Transverse colon (tissue), 4 donors: ENCODE measurements at regions not wholly inside any gene's neighbourhood (a gene's known extent, or its start where the extent isn't known, plus 50 kb on each side); places are given as distances from the start of the nearest gene placed in this dataset.
A peak's percentile ranks its signal among the peaks of the same experiment; 100 is the strongest.

Experiments used
- DNase-seq: peaks from one replicate; pipeline ENCODE4 v3.0.0-alpha.2; 2019
- H3K27ac ChIP-seq, 4 donors: fragments of 200-600 bp; sonication (generic); 2 replicates each; pipeline ENCODE4 v1.5.1; 2016 to 2018; ENCODE audit warnings: inconsistent platforms in 4 of 4
- H3K27me3 ChIP-seq: fragments of 200-600 bp; sonication (generic); 2 replicates; pipeline ENCODE4 v1.5.1; 2017; ENCODE audit warnings: inconsistent platforms
- H3K36me3 ChIP-seq, 4 donors: fragments of 200-600 bp; sonication (generic); 2 replicates each; pipeline ENCODE4 v1.5.1; 2017 to 2019; ENCODE audit warnings: inconsistent platforms in 4 of 4
- H3K4me1 ChIP-seq, 4 donors: fragments of 200-600 bp; sonication (generic); 2 replicates each; pipeline ENCODE4 v1.5.1; 2017 to 2020; ENCODE audit warnings: inconsistent platforms in 4 of 4
- H3K4me3 ChIP-seq, 4 donors: fragments of 200-600 bp; sonication (generic); 1 replicate in 1 of 4; 2 replicates in 3 of 4; pipeline versions ENCODE4 v1.5.1 to v1.6.1; 2017 to 2019; ENCODE audit warnings: inconsistent platforms in 4 of 4
- H3K9me3 ChIP-seq, 2 donors: fragments of 200-600 bp; sonication (generic); 2 replicates each; pipeline ENCODE4 v1.5.1; 2017 to 2019; ENCODE audit warnings: inconsistent platforms in 2 of 2
- EP300 ChIP-seq: sonication (generic); formaldehyde crosslinking; IDR thresholded peaks from one replicate; pipeline ENCODE4 v1.6.1; 2017; ENCODE audit warnings: antibody characterized with exemption, low read depth
- POLR2A ChIP-seq: fragments of 450-650 bp; IDR thresholded peaks from one replicate; pipeline ENCODE4 v1.6.1; 2016; ENCODE audit warnings: antibody characterized with exemption, mild to moderate bottlenecking, moderate library complexity
- POLR2AphosphoS5 ChIP-seq, 3 donors: sonication (generic); formaldehyde crosslinking; IDR thresholded peaks; one replicate each; pipeline ENCODE4 v1.6.1; 2016; ENCODE audit warnings: antibody characterized with exemption in 3 of 3
- WGBS, 2 donors: methylation state at CpG; one replicate each; pipeline ENCODE4 v1.1.5; 2018; ENCODE audit warnings: low coverage in 1 of 2; 5-methylcytosine and 5-hydroxymethylcytosine counted together
- in situ Hi-C, 4 donors: fragments of 200-750 bp; cut with MboI; loops; one replicate each; pipeline versions ENCODE4 v1.15.0 to v1.15.1; 2017; ENCODE audit warnings: low sequenced_read_pairs in 3 of 4, low pct_ligation_motif_present in 1 of 4, low pct_unique_long_range_greater_than_20kb in 1 of 4
- intact Hi-C: fragments of 100-400 bp; cut with DNase I; formaldehyde crosslinking; loops from one replicate; pipeline ENCODE4 v1.15.1; 2023; ENCODE audit warnings: low total_unique reads
- TF ChIP-seq, protein P1 (sequence below), 5 experiments: fragments of 200-600 bp in 3 of 5; fragments of 450-650 bp in 2 of 5; sonication (generic) in 3 of 5; IDR thresholded peaks; 1 replicate in 2 of 5; 2 replicates in 3 of 5; pipeline ENCODE4 v1.5.1; 2016 to 2017; ENCODE audit warnings: antibody characterized with exemption in 5 of 5, inconsistent platforms in 3 of 5, mild to moderate bottlenecking in 2 of 5, moderate library complexity in 1 of 5

DNA sequence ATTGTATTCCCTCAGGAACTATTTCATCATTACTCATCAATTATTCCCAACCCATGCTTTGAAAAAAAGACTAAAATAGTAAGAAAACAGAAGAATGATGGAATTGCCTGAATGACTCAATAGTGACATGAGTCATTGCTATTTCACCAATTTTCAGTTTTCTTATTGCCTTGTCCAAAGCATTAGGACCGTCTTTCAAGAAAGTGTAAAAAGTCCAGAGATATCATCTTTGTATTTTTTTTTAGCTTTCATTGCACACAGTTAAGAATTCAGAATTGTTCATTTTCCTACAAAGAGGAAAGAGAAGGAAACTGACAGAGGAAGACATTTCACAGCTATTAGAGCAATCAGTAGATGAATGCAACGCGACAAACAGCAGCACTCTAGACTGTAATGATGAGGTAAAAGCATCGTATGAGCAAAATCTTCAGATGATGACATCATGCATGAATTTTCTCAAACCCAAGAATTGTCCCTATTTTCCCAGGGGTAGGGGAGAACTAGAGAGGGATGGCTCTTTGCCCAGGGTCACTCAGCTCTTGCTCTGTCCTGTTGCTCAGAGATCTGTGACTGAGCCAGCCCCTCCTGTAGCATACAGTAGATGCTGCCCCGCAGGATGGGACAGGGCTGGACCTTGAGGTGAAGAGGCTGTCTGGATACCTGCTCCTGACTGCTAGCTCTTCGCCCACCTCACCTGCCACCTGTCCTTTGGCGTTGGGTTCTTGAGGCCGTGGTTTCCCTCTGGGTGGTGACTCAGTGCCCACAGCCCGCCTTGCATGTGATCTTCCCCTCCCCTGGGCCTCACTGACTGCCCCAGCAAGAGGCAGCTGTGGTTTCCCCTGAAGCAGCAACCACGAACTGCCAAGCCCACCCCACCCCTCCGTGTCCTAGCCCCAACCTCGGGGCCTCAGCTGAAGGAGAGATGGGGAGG is 84.8 kb downstream of the PPCDC start:
- no peak for TF ChIP-seq POLR2AphosphoS5 (IDR thresholded peaks at IDR 0.05)
- TF ChIP-seq POLR2A = no peak
- TF ChIP-seq, protein P1, sequence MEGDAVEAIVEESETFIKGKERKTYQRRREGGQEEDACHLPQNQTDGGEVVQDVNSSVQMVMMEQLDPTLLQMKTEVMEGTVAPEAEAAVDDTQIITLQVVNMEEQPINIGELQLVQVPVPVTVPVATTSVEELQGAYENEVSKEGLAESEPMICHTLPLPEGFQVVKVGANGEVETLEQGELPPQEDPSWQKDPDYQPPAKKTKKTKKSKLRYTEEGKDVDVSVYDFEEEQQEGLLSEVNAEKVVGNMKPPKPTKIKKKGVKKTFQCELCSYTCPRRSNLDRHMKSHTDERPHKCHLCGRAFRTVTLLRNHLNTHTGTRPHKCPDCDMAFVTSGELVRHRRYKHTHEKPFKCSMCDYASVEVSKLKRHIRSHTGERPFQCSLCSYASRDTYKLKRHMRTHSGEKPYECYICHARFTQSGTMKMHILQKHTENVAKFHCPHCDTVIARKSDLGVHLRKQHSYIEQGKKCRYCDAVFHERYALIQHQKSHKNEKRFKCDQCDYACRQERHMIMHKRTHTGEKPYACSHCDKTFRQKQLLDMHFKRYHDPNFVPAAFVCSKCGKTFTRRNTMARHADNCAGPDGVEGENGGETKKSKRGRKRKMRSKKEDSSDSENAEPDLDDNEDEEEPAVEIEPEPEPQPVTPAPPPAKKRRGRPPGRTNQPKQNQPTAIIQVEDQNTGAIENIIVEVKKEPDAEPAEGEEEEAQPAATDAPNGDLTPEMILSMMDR (IDR thresholded peaks at IDR 0.05) = no peak
- TF ChIP-seq EP300 = no peak
- intact Hi-C loops (no loop called here), in situ Hi-C loops (no loop called here)
- peak overlapping the region in 1 of 4 donors; percentile 37 for H3K27ac ChIP-seq
- no peak overlapping the region for H3K4me3 ChIP-seq
- no peaks in the 10 kb centered on the region for H3K36me3 ChIP-seq
- DNase-seq = peak; percentile 70
- no peaks in the 10 kb centered on the region for H3K27me3 ChIP-seq
- H3K9me3 ChIP-seq = no peaks in the 10 kb centered on the region
- 73 to 87% methylated on average over 4 to 9 of the region's 12 CpGs for WGBS, 2 donors
- peaks cover 0 to 26% (median 7%) of the 10 kb centered on the region in 4 donors for H3K4me1 ChIP-seq

GRCh38 chr15:75109021-75109735 is 85.8 kb downstream of the PPCDC start:
- Histone ChIP-seq H3K4me3 (no peak overlapping the region), H3K9me3 (no peaks in the 10 kb centered on the region), H3K36me3 (no peaks in the 10 kb centered on the region), H3K27me3 (no peaks in the 10 kb centered on the region), H3K4me1 (peaks cover 0 to 26% (median 7%) of the 10 kb centered on the region in 4 donors), H3K27ac (no peak overlapping the region)
- no peak for TF ChIP-seq EP300
- TF ChIP-seq POLR2A = no peak
- TF ChIP-seq, protein P1 (IDR thresholded peaks at IDR 0.05) = no peak
- TF ChIP-seq POLR2AphosphoS5 (IDR thresholded peaks at IDR 0.05) = no peak
- intact Hi-C loops (no loop called here), in situ Hi-C loops (no loop called here)
- no peak for DNase-seq
- WGBS, 2 donors = 75 to 85% methylated on average over 4 to 18 of the region's 18 CpGs

- 68% methylated on average over 7 of the region's 7 CpGs; no CpG with 5 or more reads in 1 of the 2 donors for WGBS, 2 donors
- no peak for TF ChIP-seq EP300
- no peak for TF ChIP-seq POLR2AphosphoS5 (IDR thresholded peaks at IDR 0.05)
- TF ChIP-seq, protein P1 (IDR thresholded peaks at IDR 0.05) = no peak
- no peak for TF ChIP-seq POLR2A
- Histone ChIP-seq H3K4me3 (no peak overlapping the region), H3K36me3 (no peaks in the 10 kb centered on the region), H3K27me3 (no peaks in the 10 kb centered on the region), H3K4me1 (peaks cover 0 to 21% (median 5%) of the 10 kb centered on the region in 4 donors), H3K9me3 (no peaks in the 10 kb centered on the region), H3K27ac (no peak overlapping the region)
- intact Hi-C loops (no loop called here), in situ Hi-C loops (no loop called here)
- no peak for DNase-seq
Measured at GRCh38 chr15:75109736-75110130, 86.3 kb downstream of the PPCDC start.

DNA sequence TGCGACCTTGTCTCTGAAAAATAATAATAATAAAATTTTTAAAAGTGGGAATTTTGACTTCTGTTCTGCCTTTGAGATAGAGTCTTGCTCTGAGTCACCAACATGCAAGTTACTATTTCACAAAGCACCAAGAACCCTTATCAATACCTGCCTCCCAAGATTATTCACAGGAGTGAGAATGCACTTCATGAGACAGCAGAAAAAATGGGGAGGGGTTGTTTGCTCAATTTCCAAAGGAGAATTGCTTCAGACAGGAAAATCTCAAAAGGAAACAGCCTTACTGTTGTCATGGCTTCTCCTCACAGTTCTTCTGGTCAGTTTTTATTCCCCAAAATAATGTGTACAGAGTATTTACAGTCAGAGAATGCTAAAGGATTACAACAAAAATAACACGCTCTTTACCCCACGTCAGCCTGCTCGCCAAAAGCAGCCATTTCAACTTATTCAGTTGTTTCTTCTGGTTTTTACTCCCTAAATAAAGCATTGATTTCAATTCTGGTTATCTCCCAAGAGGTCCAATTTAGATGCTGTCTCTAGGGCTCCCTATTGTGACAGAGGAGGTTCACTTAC is 89.0 kb downstream of the PPCDC start:
- peak overlapping the region in 3 of 4 donors; percentile 8 to 66 (median 14) for H3K27ac ChIP-seq
- 77 to 88% methylated on average over 4 of the region's 4 CpGs for WGBS, 2 donors
- no peaks in the 10 kb centered on the region for H3K27me3 ChIP-seq
- in situ Hi-C loops (no loop called here), intact Hi-C loops (no loop called here)
- no peaks in the 10 kb centered on the region for H3K36me3 ChIP-seq
- DNase-seq = no peak
- TF ChIP-seq POLR2A (no peak), EP300 (no peak), POLR2AphosphoS5 (IDR thresholded peaks at IDR 0.05) (no peak)
- TF ChIP-seq, protein P1 (IDR thresholded peaks at IDR 0.05) = no peak
- no peak overlapping the region for H3K4me3 ChIP-seq
- H3K9me3 ChIP-seq = no peaks in the 10 kb centered on the region
- H3K4me1 ChIP-seq = peaks cover 0 to 18% (median 0%) of the 10 kb centered on the region in 4 donors
